Fibroblast of villous mesenchyme (primary cell): ENCODE measurements at regions not wholly inside any gene's neighbourhood (a gene's known extent, or its start where the extent isn't known, plus 50 kb on each side); places are given as distances from the start of the nearest gene placed in this dataset.
"Not testable (repeated sequence)": the region's sequence is repeated elsewhere in the genome, so short reads cannot be mapped to it uniquely, and the experiment has no call there.

Source experiments
- DNase-seq: peaks from one replicate; pipeline ENCODE4 v3.0.0-alpha.2; 2010; ENCODE audit warnings: low read depth
- H3K4me3 ChIP-seq: 2 replicates; pipeline ENCODE4 v1.5.1; 2011; ENCODE audit warnings: low read depth, mild to moderate bottlenecking, low read length
- CTCF ChIP-seq: IDR thresholded peaks from 2 replicates; pipeline ENCODE4 v1.5.1; 2012; ENCODE audit warnings: low read depth, mild to moderate bottlenecking, low read length; ENCODE audit not compliant: insufficient read depth

- no peak for DNase-seq
- TF ChIP-seq CTCF = no peak
- H3K4me3 ChIP-seq = no peak overlapping the region
Observed at GRCh38 chr9:26516773-26517343, 375.7 kb downstream of the CAAP1 start.

GRCh38 chr9:26513730-26514129, 378.9 kb downstream of the CAAP1 start:
- DNase-seq = no peak
- no peak overlapping the region for H3K4me3 ChIP-seq
- TF ChIP-seq CTCF = no peak

GRCh38 chr9:26510137-26510536, 382.5 kb downstream of the CAAP1 start:
- DNase-seq = no peak
- no peak for TF ChIP-seq CTCF
- no peak overlapping the region for H3K4me3 ChIP-seq

- H3K4me3 ChIP-seq = no peak overlapping the region
- no peak for TF ChIP-seq CTCF
- DNase-seq = no peak
Observed at GRCh38 chr9:26508897-26509296, 383.7 kb downstream of the CAAP1 start.

- no peak for TF ChIP-seq CTCF
- no peak for DNase-seq
- no peak overlapping the region for H3K4me3 ChIP-seq
Observed at GRCh38 chr9:26504057-26504456, 388.5 kb downstream of the CAAP1 start.

GRCh38 chr9:26502311-26502710, 390.3 kb downstream of the CAAP1 start:
- TF ChIP-seq CTCF = no peak
- no peak for DNase-seq
- H3K4me3 ChIP-seq = no peak overlapping the region

- no peak for DNase-seq
- TF ChIP-seq CTCF = no peak
- no peak overlapping the region for H3K4me3 ChIP-seq
Observed at GRCh38 chr9:26500471-26500870, 392.1 kb downstream of the CAAP1 start.

GRCh38 chr9:26492608-26493521, 399.7 kb downstream of the CAAP1 start:
- H3K4me3 ChIP-seq, DNase-seq: not testable (repeated sequence)

- not testable (repeated sequence) for H3K4me3 ChIP-seq, DNase-seq
Observed at GRCh38 chr9:26491922-26492607, 400.5 kb downstream of the CAAP1 start.
